Lower lobe of right lung (tissue), 2 donors: ENCODE measurements at regions not wholly inside any gene's neighbourhood (a gene's known extent, or its start where the extent isn't known, plus 50 kb on each side); places are given as distances from the start of the nearest gene placed in this dataset.
"Not testable (repeated sequence)": the region's sequence is repeated elsewhere in the genome, so short reads cannot be mapped to it uniquely, and the experiment has no call there.

Source experiments
- ATAC-seq, 2 donors: fragments of 200-7000 bp; cut with Tn5 transposase; one replicate each; pipeline ENCODE4 v1.9.1; 2020 to 2022; ENCODE audit warnings: mild to moderate bottlenecking in 2 of 2, moderate library complexity in 2 of 2
- DNase-seq: peaks from one replicate; pipeline ENCODE4 v3.0.0-alpha.2; 2020
- H3K27ac ChIP-seq: fragments of 200-600 bp; one replicate; pipeline ENCODE4 v1.8.0; 2022
- H3K27me3 ChIP-seq: fragments of 200-600 bp; one replicate; pipeline ENCODE4 v1.8.0; 2022; ENCODE audit warnings: low read depth
- H3K36me3 ChIP-seq: fragments of 200-600 bp; one replicate; pipeline ENCODE4 v1.8.0; 2022; ENCODE audit warnings: mild to moderate bottlenecking
- H3K4me1 ChIP-seq: fragments of 200-600 bp; one replicate; pipeline ENCODE4 v1.8.0; 2022
- H3K4me3 ChIP-seq: fragments of 200-600 bp; one replicate; pipeline ENCODE4 v1.8.0; 2022; ENCODE audit warnings: mild to moderate bottlenecking
- H3K9me3 ChIP-seq: fragments of 200-600 bp; one replicate; pipeline ENCODE4 v1.8.0; 2022
- CTCF ChIP-seq: fragments of 200-600 bp; IDR thresholded peaks from one replicate; pipeline ENCODE4 v1.8.0; 2022; ENCODE audit warnings: antibody characterized with exemption, mild to moderate bottlenecking
- intact Hi-C: fragments of 100-400 bp; cut with DNase I; formaldehyde crosslinking; loops from one replicate; pipeline ENCODE4 v1.11.0; 2022
- donor health status: DM: no; HTN: yes; CAD: no; lungs with severe emphysema.

GRCh38 chr3:87968668-87969067 lies 90.1 kb downstream of the CGGBP1 start:
- no peaks in the 10 kb centered on the region for H3K36me3 ChIP-seq
- intact Hi-C loops: no loop called here
- ATAC-seq (no peak), DNase-seq (no peak)
- no peaks in the 10 kb centered on the region for H3K27me3 ChIP-seq
- H3K4me3 ChIP-seq: no peak overlapping the region
- H3K27ac ChIP-seq: no peak overlapping the region
- no peak for TF ChIP-seq CTCF
- H3K9me3 ChIP-seq: no peaks in the 10 kb centered on the region
- H3K4me1 ChIP-seq: no peaks in the 10 kb centered on the region

GRCh38 chr3:87958289-87958688 lies 100.5 kb downstream of the CGGBP1 start:
- no peaks in the 10 kb centered on the region for H3K36me3 ChIP-seq
- intact Hi-C loops: no loop called here
- DNase-seq (no peak), ATAC-seq (no peak)
- no peak overlapping the region for H3K4me3 ChIP-seq
- no peaks in the 10 kb centered on the region for H3K4me1 ChIP-seq
- H3K27me3 ChIP-seq: no peaks in the 10 kb centered on the region
- no peaks in the 10 kb centered on the region for H3K9me3 ChIP-seq
- no peak for TF ChIP-seq CTCF
- no peak overlapping the region for H3K27ac ChIP-seq

DNA sequence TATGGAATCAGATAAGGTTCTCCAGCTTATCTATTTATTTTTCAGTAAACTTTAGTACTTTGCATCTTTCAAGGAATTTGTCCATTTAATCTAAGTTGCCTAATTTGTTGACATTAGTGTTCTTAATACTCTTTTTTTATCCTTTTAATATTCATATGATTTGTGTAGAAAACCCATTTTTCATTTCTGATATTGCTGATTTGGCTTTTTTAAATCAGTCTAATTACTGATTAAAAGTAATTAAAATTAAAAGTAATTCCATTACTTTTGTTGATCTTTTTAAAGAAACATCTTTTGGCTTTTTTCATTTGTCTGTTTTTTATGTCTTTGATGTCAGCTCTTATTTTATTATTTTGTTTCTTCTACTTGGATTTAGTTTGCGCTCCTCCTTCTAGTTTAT lies 101.2 kb downstream of the CGGBP1 start:
- no peak overlapping the region for H3K4me3 ChIP-seq
- H3K9me3 ChIP-seq: no peaks in the 10 kb centered on the region
- H3K27me3 ChIP-seq: no peaks in the 10 kb centered on the region
- TF ChIP-seq CTCF: no peak
- ATAC-seq (no peak), DNase-seq (no peak)
- intact Hi-C loops: no loop called here
- no peak overlapping the region for H3K27ac ChIP-seq
- H3K4me1 ChIP-seq: no peaks in the 10 kb centered on the region
- no peaks in the 10 kb centered on the region for H3K36me3 ChIP-seq

DNA sequence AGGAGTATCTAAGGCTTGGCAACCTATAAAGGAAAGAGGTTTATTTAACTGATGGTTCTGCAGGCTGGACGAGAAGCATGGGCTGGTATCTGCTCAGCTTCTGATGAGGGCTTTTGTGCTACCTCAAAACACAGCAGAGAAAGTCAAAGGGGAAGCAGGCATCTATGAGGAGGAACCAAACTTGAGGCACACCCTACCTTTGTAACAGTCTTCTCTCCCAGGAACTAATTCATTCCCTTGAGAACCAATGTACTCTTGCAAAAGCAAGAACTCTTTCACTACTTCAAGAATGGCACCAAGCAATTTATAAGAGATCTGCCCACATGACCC lies 109.0 kb downstream of the CGGBP1 start:
- peak in 1 of 2 donors; percentile 60 for ATAC-seq

GRCh38 chr3:87949189-87949878 lies 109.5 kb downstream of the CGGBP1 start:
- Histone ChIP-seq H3K9me3 (no peaks in the 10 kb centered on the region), H3K27ac (no peak overlapping the region), H3K4me3 (no peak overlapping the region), H3K4me1 (no peaks in the 10 kb centered on the region), H3K27me3 (no peaks in the 10 kb centered on the region), H3K36me3 (no peaks in the 10 kb centered on the region)
- ATAC-seq (no peak), DNase-seq (no peak)
- TF ChIP-seq CTCF: no peak
- intact Hi-C loops: no loop called here

More for the DNA sequence above, 109.0 kb downstream of the CGGBP1 start:
- intact Hi-C loops: no loop called here
- Histone ChIP-seq H3K36me3 (no peaks in the 10 kb centered on the region), H3K9me3 (no peaks in the 10 kb centered on the region), H3K4me1 (no peaks in the 10 kb centered on the region), H3K27ac (no peak overlapping the region), H3K4me3 (no peak overlapping the region), H3K27me3 (no peaks in the 10 kb centered on the region)
- TF ChIP-seq CTCF: no peak
- no peak for DNase-seq

- H3K36me3 ChIP-seq, H3K27ac ChIP-seq, intact Hi-C loops, DNase-seq, H3K9me3 ChIP-seq, H3K4me1 ChIP-seq, H3K4me3 ChIP-seq, H3K27me3 ChIP-seq, ATAC-seq: not testable (repeated sequence)
Measured at GRCh38 chr3:87946007-87946406, 112.8 kb downstream of the CGGBP1 start.

DNA sequence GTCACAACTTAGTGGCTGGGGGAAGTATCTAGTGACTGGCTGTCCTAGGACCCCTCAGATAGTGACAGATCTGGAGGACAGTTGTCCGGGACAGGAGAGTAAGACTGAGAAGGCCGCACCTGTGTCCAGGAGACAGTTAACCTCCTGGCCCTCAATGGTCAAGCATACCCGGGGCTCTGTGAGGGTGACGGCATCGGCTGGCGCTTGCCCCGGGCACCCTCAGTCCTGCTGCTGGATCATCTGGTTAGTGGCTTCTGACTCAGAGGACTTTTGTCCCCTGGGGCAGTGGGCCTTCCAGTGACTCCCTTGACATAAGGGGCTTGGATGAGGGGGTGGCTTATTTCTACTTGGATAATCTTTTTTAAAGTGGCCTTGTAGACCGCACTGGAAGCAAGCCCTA lies 116.5 kb downstream of the CGGBP1 start:
- ATAC-seq, intact Hi-C loops, H3K36me3 ChIP-seq, H3K27ac ChIP-seq, H3K4me3 ChIP-seq, H3K9me3 ChIP-seq, H3K27me3 ChIP-seq, H3K4me1 ChIP-seq, DNase-seq: not testable (repeated sequence)
